Right renal cortex interstitium (tissue), 3 donors: ENCODE measurements at regions not wholly inside any gene's neighbourhood (a gene's known extent, or its start where the extent isn't known, plus 50 kb on each side); places are given as distances from the start of the nearest gene placed in this dataset.
"Not testable (repeated sequence)": the region's sequence is repeated elsewhere in the genome, so short reads cannot be mapped to it uniquely, and the experiment has no call there.

ENCODE experiments used
- DNase-seq, 3 donors: peaks; one replicate each; pipeline ENCODE4 v3.0.0-alpha.2; 2013; ENCODE audit warnings: low read depth in 3 of 3, low spot score in 2 of 3

DNA sequence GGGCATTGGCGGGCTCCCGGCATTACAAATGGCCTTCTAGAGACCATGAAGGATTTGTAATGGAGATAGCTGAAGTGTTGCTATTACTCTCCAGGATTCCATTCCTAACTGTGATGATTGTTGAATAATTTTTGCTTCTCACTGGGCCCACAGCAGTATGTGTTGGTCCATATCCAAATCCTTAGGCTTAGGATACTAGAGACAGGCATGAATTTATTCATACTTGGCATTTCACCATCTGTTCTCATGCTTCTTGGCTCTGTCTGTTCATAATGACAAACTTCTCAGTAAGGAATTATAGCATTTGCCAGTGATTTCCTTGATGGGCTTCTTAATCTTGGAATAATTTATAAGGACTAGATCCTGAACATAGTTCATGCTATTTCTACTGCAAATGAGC, 832.9 kb downstream of the C12orf50 start:
- DNase-seq = no peak

- not testable (repeated sequence) for DNase-seq
Observed at GRCh38 chr12:87194389-87194788, 834.8 kb downstream of the C12orf50 start.

DNA sequence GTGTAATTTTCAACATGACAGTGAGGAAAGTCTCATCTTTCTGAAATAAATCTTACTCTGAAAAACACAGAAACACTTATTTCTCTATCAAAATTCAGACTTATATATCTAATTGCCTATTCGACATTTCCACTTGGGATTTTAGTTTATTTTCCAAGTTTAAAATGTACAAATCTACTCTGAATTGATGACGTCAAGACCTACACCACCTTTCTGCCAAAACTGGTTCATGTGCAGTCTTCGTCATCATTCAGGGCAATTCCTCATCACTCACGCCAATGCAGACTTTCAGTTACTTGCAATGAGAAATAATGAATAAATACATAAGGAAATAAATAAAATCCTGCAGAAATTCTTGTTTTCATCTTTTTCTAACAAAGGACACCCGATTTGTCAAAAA, 843.8 kb downstream of the C12orf50 start:
- no peak for DNase-seq

GRCh38 chr12:87182696-87183233, 846.4 kb downstream of the C12orf50 start:
- no peak for DNase-seq

- DNase-seq = no peak
Observed at GRCh38 chr12:87171356-87171755, 857.8 kb downstream of the C12orf50 start.

DNA sequence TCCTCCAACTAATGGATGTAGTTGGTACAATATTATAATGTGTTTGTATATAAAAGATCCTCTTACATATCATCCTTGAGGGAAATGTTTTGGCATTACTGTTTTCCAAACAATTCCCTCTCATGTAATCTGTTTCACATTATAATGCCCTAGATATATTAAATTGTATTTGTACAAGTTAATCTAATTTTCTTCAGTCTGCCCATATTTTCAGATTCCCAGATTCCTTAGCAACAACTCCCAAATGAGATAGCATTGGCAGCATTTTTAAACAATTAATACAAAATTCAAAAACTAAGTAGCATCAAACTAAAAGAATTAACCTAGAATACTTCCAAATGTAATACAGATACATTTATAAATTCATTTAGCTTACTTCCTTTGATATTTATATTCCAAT, 860.2 kb downstream of the C12orf50 start:
- no peak for DNase-seq

DNA sequence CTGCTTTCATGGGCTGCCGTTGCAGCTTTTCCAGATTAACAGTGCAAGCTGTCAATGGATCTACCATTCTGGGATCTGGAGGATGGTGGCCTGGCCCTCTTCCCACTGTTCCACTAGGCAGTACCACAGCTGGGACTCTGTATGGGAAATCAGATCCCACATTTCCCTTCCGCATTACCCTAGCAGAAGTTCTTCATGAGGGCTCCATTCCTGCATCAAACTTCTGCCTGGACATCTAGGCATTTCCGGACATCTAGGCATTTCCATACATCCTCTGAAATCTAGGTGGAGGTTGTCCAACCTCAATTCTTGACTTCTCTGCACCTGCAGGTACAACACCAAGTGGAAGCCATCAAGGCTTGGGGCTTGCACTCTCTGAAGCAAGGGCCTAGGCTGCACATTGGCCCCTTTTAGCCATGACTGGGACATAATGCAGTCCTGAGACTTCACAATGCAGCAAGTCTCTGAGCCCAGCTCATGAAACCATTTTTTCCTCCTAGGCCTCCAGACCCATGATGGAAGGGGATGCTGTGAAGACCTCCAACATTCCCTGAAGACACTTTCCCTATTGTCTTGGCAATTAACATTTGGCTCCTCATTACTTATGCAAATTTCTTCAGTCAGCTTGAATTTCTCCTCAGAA, 863.3 kb downstream of the C12orf50 start:
- no peak for DNase-seq

DNA sequence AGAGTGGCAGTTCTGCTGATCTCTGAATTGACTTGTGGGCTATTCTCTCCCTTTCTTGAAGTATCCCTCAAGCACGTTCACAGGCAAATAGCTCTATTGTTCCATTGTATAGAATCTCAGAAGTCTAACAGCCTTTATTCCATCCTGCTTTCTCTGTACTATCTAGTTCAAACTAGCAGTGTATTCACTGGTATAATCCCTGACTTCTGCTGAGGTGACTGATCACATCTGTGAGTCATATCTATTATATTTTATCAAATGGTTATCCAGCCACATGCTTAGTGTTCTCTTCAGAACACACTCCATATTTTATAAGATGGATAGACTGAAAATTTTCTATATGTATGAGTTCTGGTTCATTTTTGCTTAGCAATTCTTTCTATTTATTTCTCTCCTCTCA, 866.1 kb downstream of the C12orf50 start:
- no peak for DNase-seq

DNA sequence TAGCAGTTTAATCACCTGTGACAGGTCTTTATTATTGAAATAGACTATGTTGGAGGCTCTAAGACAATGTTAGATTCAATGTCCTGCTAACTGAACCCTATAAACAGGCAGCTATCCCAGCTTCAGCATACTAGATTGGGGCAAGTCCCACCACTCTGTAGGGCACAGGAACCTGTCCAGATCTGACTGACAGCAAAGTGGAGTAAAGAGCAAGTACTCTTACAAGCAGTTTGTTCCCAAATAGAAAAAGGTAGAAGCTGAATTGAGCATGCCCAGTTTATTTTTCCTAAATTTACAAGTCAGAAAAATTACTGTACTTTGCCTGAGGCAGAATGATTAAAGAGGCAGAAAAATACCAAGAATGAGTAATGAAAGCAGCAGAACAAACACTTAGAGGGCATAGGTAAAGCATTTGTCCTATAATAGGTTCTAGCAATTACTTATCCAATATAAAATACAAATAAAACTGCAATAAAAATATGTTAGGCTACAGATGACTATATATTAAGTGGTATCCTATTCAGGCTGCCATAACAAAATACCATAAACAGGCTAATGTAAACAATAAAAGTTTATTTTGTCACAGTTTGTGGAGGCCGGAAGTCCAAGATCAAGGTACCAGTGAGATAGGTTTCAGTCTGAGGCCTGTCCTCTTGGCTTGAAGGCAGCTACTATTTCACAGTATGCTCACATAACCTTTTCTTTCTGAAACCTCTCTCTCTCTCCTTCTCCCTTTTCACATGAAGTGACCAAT, 868.2 kb downstream of the C12orf50 start:
- no peak for DNase-seq

GRCh38 chr12:87157791-87158190, 871.4 kb downstream of the C12orf50 start:
- no peak for DNase-seq

DNA sequence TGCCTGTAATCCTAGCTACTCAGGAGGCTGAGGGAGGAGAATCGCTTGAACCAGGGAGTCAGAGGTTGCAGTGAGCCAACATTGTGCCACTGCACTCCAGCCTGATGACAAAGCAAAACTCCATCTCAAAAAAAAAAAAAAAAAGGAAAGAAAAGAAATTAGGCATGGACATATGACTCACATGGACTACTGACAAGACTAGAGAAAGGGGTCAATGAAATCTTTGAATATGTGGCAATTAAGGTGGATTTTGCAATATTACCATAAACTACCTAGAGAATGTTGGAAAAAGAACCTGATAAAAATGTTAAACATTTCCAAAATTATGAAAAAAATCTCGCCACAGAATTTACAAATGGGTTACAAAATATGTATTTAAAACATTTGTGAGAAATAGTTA, 873.6 kb downstream of the C12orf50 start:
- no peak for DNase-seq

- no peak for DNase-seq
Observed at GRCh38 chr12:87152841-87153528, 876.2 kb downstream of the C12orf50 start.

DNA sequence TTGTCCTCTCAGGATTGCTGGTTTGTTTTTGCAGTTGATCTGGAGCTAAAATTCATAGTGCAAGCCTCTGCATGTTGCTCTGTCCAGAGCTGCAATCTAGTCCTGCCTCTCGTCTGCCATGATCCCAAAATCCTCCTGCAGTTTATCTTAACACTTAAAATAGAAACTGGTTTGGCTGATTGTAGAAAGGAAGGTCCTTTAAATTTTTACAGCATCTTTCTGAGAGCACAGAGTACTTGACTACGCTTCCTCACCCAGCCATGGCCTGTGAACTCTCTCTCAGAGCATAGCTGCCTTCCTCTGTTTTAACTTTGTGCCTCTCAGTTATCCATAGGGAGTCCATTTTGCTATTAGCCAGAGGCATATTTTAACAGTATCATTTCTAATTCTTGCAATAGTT, 877.1 kb downstream of the C12orf50 start:
- no peak for DNase-seq

- no peak for DNase-seq
Observed at GRCh38 chr12:87150969-87151662, 878.1 kb downstream of the C12orf50 start.

- DNase-seq = no peak
Observed at GRCh38 chr12:87142342-87142741, 886.2 kb upstream of the MGAT4C start.

DNA sequence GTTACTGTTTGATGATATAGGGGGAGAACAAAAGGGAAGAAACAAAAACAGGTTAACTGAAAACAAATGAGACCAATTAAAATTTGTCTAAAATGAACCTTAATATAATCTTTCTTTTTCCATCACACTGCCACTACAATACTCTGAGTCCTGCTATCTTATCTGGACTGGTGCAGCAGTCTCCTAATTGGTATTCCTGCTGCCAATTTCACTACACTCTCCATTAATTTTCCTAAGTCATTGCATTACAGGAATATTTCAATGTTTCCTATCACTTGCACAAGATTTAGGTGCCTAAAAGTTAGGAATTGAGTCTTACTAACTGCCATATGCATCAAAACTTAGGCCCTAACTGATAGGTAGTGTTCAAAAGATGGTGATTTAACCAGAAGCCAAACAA, 884.9 kb upstream of the MGAT4C start:
- DNase-seq = no peak

- no peak for DNase-seq
Observed at GRCh38 chr12:87140262-87140661, 884.1 kb upstream of the MGAT4C start.

DNA sequence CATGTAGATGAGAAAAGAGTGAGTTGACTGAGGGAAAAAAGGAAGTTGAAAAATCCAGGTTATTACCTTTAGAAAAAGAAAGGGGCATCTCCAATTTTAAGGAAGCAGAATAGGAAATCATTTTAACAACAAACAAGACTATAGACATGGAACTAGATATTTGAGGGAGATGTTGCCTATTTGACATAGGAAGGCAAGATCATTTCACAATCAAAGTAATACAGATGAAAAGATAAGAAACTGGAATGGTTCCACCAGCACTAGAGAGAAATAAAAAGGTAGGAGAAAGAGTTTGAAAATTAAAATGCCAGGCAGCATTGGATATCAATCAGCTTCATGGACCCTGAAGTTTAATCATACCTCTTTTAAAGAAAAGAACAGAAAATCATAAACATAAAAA, 881.0 kb upstream of the MGAT4C start:
- no peak for DNase-seq

DNA sequence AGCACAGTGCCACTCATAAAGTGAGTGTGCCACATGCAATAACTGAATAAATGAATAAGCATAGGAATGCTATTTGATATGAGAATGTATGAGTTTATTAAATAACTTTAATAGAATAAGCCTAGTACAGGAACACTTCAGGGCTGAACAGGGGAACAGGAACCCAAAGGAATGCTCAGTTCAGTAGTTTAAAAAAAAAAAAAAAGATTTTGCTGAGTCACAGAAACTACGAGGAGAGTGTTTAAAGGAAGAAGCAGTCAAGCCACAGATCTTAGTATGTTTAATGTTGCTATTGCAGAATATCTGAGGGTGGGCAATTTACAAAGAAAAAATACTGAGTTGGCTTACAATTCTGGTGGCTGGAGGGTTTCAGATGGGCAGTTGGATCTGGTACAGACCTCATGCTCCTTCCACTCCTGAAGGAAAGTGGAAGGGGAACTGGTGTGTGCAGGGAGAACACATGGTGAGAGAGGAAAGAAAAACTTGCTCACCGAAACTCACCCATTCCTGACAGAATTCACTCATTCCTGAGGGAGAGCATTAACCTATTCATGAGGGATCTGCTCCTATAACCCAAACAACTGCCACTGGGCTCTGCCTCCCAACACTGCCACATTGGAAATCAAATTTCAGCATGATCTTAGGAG, 880.3 kb upstream of the MGAT4C start:
- no peak for DNase-seq

DNA sequence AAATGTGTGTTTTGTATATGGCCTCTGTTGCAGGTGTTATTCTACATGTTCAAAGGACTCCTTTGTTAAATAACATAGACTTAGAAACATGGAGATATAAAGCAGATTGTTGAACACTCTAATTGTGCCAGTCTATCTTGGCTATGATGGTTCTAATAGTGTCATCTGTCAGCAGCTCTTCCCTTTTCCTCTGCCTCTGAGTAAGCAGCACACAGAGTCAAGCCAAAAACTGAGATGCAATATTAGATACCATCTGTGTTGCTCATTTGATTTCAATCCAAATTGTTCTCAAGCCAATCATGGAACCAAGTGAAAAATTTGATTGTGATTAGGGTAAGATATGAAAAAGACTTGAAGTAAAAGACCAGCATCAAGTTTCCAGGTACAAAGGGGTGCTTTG, 871.1 kb upstream of the MGAT4C start:
- no peak for DNase-seq

DNA sequence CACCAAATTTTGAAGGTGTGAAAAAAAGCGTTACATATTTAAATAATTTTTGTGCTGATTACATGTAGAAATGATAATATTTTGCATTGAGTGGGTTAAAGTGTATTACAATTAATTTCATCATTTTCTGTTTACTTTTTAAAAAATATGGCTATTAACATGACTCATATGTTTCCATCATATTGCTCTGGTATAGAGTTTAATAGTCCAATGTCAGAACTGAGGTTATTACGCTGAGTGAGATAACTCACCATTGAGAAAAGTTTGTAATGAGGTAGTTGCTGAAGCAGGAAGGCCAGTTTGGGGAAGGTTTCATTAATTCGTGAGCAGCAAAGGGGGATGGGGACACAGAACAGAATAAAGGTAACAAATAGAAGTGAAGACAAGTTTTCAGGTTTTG, 865.7 kb upstream of the MGAT4C start:
- no peak for DNase-seq
